HCT116 (cell line): ENCODE measurements at regions not wholly inside any gene's neighbourhood (a gene's known extent, or its start where the extent isn't known, plus 50 kb on each side); places are given as distances from the start of the nearest gene placed in this dataset.

Experiments used
- ATAC-seq: fragments of 200-7000 bp; cut with Tn5 transposase; 2 replicates; pipeline ENCODE4 v1.9.1; 2020; ENCODE audit warnings: mild to moderate bottlenecking, moderate library complexity
- BruUV-seq: library from RNA; stranded (reverse); fragments of 400-500 nt; replicated peaks from 2 replicates; lab custom pipeline; 2021; lab: Mats Ljungman, UMichigan
- CTCF ChIA-PET: fragments of 300-600 bp; sonication (Branson Sonifier 250); formaldehyde crosslinking; loops from one replicate; lab custom pipeline; 2021; ENCODE audit warnings: antibody characterized with exemption; lab: Charles Lee
- POLR2A ChIA-PET: fragments of 300-600, 350-600 bp; sonication (Branson Sonifier 250); formaldehyde crosslinking; loops from one replicate; lab custom pipeline; 2021; ENCODE audit warnings: antibody characterized with exemption; lab: Charles Lee
- RAD21 ChIA-PET, 2 experiments: fragments of 300-600 bp; sonication (Branson Sonifier 250); formaldehyde crosslinking; loops; one replicate each; lab custom pipeline; 2023; ENCODE audit warnings: low total read pairs in 2 of 2; ENCODE audit not compliant: uncharacterized antibody in 2 of 2, unreplicated experiment in 2 of 2, low non-redundant PET in 1 of 2; lab: Charles Lee
- DNase-seq: peaks from one replicate; pipeline ENCODE4 v3.0.0-alpha.2; 2010; ENCODE audit warnings: low read depth, low spot score
- H2AFZ ChIP-seq: fragments of 200-600 bp; shearing (Covaris generic), sonication (generic); 2 replicates; pipeline ENCODE4 v1.6.1; 2017; ENCODE audit warnings: low read depth, mixed run types, mixed read lengths, antibody characterized with exemption, low read length; ENCODE audit not compliant: poor library complexity, severe bottlenecking
- H3K27ac ChIP-seq: 2 replicates; pipeline ENCODE4 v1.5.1; 2012; ENCODE audit warnings: low read depth, low read length
- H3K27me3 ChIP-seq: fragments of 200-600 bp; sonication (generic); 2 replicates; pipeline ENCODE4 v1.6.1; 2016; ENCODE audit warnings: mixed run types, low read length, mixed read lengths; ENCODE audit not compliant: insufficient read depth
- H3K36me3 ChIP-seq, 2 experiments: fragments of 200-500 bp in 1 of 2; fragments of 200-600 bp in 1 of 2; sonication (Bioruptor generic) in 1 of 2; sonication (generic) in 1 of 2; 2 replicates each; pipeline versions ENCODE4 v1.5.1 to v1.6.1; 2014 to 2016; ENCODE audit warnings: low read length in 2 of 2, inconsistent platforms in 1 of 2, mixed read lengths in 1 of 2, mixed run types in 1 of 2; ENCODE audit not compliant: insufficient read depth in 2 of 2, control insufficient read depth in 1 of 2
- H3K4me1 ChIP-seq, 2 experiments: fragments of 200-600 bp in 1 of 2; sonication (generic) in 1 of 2; 2 replicates each; pipeline versions ENCODE4 v1.5.1 to v1.6.1; 2012 to 2017; ENCODE audit warnings: low read length in 2 of 2, inconsistent platforms in 1 of 2, mild to moderate bottlenecking in 1 of 2, mixed read lengths in 1 of 2, mixed run types in 1 of 2, moderate library complexity in 1 of 2; ENCODE audit not compliant: insufficient read depth in 2 of 2, control insufficient read depth in 1 of 2
- H3K4me2 ChIP-seq: fragments of 200-600 bp; sonication (generic); 2 replicates; pipeline ENCODE4 v1.6.1; 2017; ENCODE audit warnings: mixed run types, low read length, mixed read lengths
- H3K4me3 ChIP-seq, 2 experiments: fragments of 200-600 bp in 1 of 2; sonication (generic) in 1 of 2; replicated peaks in 1 of 2; 2 replicates each; pipeline ENCODE4 v1.5.1; 2011 to 2016; ENCODE audit warnings: low read length in 2 of 2, control low read depth in 1 of 2, low read depth in 1 of 2, mild to moderate bottlenecking in 1 of 2, mixed read lengths in 1 of 2, mixed run types in 1 of 2
- H3K79me2 ChIP-seq: fragments of 200-600 bp; sonication (generic); 2 replicates; pipeline ENCODE4 v1.6.1; 2017; ENCODE audit warnings: mild to moderate bottlenecking, mixed run types, low read length, moderate library complexity, mixed read lengths; ENCODE audit not compliant: insufficient read depth
- H3K9ac ChIP-seq: fragments of 200-600 bp; sonication (generic); 2 replicates; pipeline ENCODE4 v1.6.1; 2016; ENCODE audit warnings: low read length, mixed read lengths
- H3K9me2 ChIP-seq: fragments of 200-600 bp; sonication (generic), shearing (Covaris generic); 2 replicates; pipeline ENCODE4 v1.6.1; 2017; ENCODE audit warnings: mixed run types, mild to moderate bottlenecking, moderate library complexity; ENCODE audit not compliant: insufficient read depth
- H3K9me3 ChIP-seq, 2 experiments: fragments of 200-500 bp in 1 of 2; fragments of 200-600 bp in 1 of 2; sonication (Bioruptor generic) in 1 of 2; sonication (generic) in 1 of 2; 2 replicates each; pipeline ENCODE4 v1.6.1; 2014 to 2017; ENCODE audit warnings: low read length in 2 of 2, mixed read lengths in 2 of 2, inconsistent platforms in 1 of 2, low read depth in 1 of 2, mild to moderate bottlenecking in 1 of 2, mixed run types in 1 of 2, moderate library complexity in 1 of 2; ENCODE audit not compliant: control insufficient read depth in 1 of 2, insufficient read depth in 1 of 2
- H4K20me1 ChIP-seq: fragments of 200-600 bp; sonication (generic), shearing (Covaris generic); 2 replicates; pipeline ENCODE4 v1.6.1; 2017; ENCODE audit warnings: mixed run types, mild to moderate bottlenecking, moderate library complexity; ENCODE audit not compliant: insufficient read depth
- CBX3 ChIP-seq: IDR thresholded peaks from 2 replicates; pipeline ENCODE4 v1.6.1; 2012; ENCODE audit warnings: low read depth
- CEBPB ChIP-seq: IDR thresholded peaks from 2 replicates; pipeline ENCODE4 v1.6.1; 2012; ENCODE audit warnings: low read depth
- EGR1 ChIP-seq: IDR thresholded peaks from 2 replicates; pipeline ENCODE4 v1.6.1; 2012; ENCODE audit warnings: low read depth
- ELF1 ChIP-seq: IDR thresholded peaks from 2 replicates; pipeline ENCODE4 v1.6.1; 2012; ENCODE audit warnings: low read depth, borderline replicate concordance
- EZH2 ChIP-seq: fragments of 200-600 bp; sonication (generic); IDR thresholded peaks from 2 replicates; pipeline ENCODE4 v1.6.1; 2017; ENCODE audit warnings: antibody characterized with exemption, mixed run types
- FOSL1 ChIP-seq: IDR thresholded peaks from 2 replicates; pipeline ENCODE4 v1.6.1; 2012; ENCODE audit warnings: low read depth
- JUND ChIP-seq: IDR thresholded peaks from 2 replicates; pipeline ENCODE4 v1.6.1; 2012
- POLR2A ChIP-seq: IDR thresholded peaks from 2 replicates; pipeline ENCODE4 v1.7.0; 2011; ENCODE audit warnings: borderline replicate concordance; ENCODE audit not compliant: insufficient read depth, insufficient read length; ENCODE audit errors: extremely low read depth
- SRF ChIP-seq: IDR thresholded peaks from 2 replicates; pipeline ENCODE4 v1.6.1; 2012; ENCODE audit warnings: low read depth
- TCF7L2 ChIP-seq: IDR thresholded peaks from 2 replicates; pipeline ENCODE4 v1.7.0; 2011; ENCODE audit warnings: borderline replicate concordance, inconsistent platforms; ENCODE audit not compliant: insufficient read depth, insufficient read length; ENCODE audit errors: extremely low read depth
- YY1 ChIP-seq: IDR thresholded peaks from 2 replicates; pipeline ENCODE4 v1.6.1; 2011; ENCODE audit warnings: low read length, low read depth, moderate library complexity, mild to moderate bottlenecking; ENCODE audit not compliant: insufficient replicate concordance; ENCODE audit errors: extremely low read depth
- ZFX ChIP-seq: fragments of 450-650 bp; IDR thresholded peaks from 2 replicates; pipeline ENCODE4 v1.6.1; 2017
- ZNF274 ChIP-seq: fragments of 200-500 bp; sonication (Bioruptor generic); IDR thresholded peaks from 2 replicates; pipeline ENCODE4 v1.6.1; 2014; ENCODE audit warnings: mild to moderate bottlenecking, low read depth, low read length, inconsistent platforms
- intact Hi-C: fragments of 100-400 bp; cut with micrococcal nuclease; formaldehyde crosslinking; loops from 2 replicates; pipeline ENCODE4 v1.10.0; 2022
- TF ChIP-seq, protein P1 (sequence below): IDR thresholded peaks from 2 replicates; pipeline ENCODE4 v1.6.1; 2012
- TF ChIP-seq, protein P2 (sequence below): IDR thresholded peaks from 2 replicates; pipeline ENCODE4 v1.6.1; 2011; ENCODE audit warnings: mild to moderate bottlenecking, low read length, moderate library complexity; ENCODE audit not compliant: insufficient replicate concordance; ENCODE audit errors: extremely low read depth
- TF ChIP-seq, protein P3 (sequence below): IDR thresholded peaks from 2 replicates; pipeline ENCODE4 v1.6.1; 2012; ENCODE audit warnings: low read depth

GRCh38 chr4:123602007-123602406 is 205.4 kb downstream of the SPRY1 start:
- Histone ChIP-seq H4K20me1 (no peaks in the 10 kb centered on the region), H3K27me3 (no peaks in the 10 kb centered on the region), H3K9me2 (no peaks in the 10 kb centered on the region), H2AFZ (no peak overlapping the region), H3K27ac (no peak overlapping the region), H3K9me3 (no peaks in the 10 kb centered on the region), H3K36me3 (no peaks in the 10 kb centered on the region), H3K4me1 (no peaks in the 10 kb centered on the region), H3K4me3 (no peak overlapping the region), H3K4me2 (no peak overlapping the region), H3K79me2 (no peaks in the 10 kb centered on the region), H3K9ac (no peak overlapping the region)
- BruUV-seq, result no TSS peak
- intact Hi-C loops, result no loop called here
- ChIA-PET CTCF (no interaction called here), RAD21 (no interaction called here), POLR2A (no interaction called here)
- DNase-seq (no peak), ATAC-seq (no peak)
- TF ChIP-seq TCF7L2, result no peak
- TF ChIP-seq JUND, result no peak
- no peak for TF ChIP-seq EGR1
- TF ChIP-seq POLR2A, result no peak
- no peak for TF ChIP-seq SRF
- TF ChIP-seq FOSL1, result no peak
- TF ChIP-seq, protein P1, sequence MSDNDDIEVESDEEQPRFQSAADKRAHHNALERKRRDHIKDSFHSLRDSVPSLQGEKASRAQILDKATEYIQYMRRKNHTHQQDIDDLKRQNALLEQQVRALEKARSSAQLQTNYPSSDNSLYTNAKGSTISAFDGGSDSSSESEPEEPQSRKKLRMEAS, result no peak
- TF ChIP-seq, protein P2, sequence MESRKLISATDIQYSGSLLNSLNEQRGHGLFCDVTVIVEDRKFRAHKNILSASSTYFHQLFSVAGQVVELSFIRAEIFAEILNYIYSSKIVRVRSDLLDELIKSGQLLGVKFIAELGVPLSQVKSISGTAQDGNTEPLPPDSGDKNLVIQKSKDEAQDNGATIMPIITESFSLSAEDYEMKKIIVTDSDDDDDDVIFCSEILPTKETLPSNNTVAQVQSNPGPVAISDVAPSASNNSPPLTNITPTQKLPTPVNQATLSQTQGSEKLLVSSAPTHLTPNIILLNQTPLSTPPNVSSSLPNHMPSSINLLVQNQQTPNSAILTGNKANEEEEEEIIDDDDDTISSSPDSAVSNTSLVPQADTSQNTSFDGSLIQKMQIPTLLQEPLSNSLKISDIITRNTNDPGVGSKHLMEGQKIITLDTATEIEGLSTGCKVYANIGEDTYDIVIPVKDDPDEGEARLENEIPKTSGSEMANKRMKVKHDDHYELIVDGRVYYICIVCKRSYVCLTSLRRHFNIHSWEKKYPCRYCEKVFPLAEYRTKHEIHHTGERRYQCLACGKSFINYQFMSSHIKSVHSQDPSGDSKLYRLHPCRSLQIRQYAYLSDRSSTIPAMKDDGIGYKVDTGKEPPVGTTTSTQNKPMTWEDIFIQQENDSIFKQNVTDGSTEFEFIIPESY, result no peak
- TF ChIP-seq ZFX, result no peak
- no peak for TF ChIP-seq EZH2
- no peak for TF ChIP-seq CEBPB
- no peak for TF ChIP-seq ELF1
- TF ChIP-seq CBX3, result no peak
- no peak for TF ChIP-seq ZNF274
- TF ChIP-seq, protein P3, sequence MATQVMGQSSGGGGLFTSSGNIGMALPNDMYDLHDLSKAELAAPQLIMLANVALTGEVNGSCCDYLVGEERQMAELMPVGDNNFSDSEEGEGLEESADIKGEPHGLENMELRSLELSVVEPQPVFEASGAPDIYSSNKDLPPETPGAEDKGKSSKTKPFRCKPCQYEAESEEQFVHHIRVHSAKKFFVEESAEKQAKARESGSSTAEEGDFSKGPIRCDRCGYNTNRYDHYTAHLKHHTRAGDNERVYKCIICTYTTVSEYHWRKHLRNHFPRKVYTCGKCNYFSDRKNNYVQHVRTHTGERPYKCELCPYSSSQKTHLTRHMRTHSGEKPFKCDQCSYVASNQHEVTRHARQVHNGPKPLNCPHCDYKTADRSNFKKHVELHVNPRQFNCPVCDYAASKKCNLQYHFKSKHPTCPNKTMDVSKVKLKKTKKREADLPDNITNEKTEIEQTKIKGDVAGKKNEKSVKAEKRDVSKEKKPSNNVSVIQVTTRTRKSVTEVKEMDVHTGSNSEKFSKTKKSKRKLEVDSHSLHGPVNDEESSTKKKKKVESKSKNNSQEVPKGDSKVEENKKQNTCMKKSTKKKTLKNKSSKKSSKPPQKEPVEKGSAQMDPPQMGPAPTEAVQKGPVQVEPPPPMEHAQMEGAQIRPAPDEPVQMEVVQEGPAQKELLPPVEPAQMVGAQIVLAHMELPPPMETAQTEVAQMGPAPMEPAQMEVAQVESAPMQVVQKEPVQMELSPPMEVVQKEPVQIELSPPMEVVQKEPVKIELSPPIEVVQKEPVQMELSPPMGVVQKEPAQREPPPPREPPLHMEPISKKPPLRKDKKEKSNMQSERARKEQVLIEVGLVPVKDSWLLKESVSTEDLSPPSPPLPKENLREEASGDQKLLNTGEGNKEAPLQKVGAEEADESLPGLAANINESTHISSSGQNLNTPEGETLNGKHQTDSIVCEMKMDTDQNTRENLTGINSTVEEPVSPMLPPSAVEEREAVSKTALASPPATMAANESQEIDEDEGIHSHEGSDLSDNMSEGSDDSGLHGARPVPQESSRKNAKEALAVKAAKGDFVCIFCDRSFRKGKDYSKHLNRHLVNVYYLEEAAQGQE, result no peak
- TF ChIP-seq YY1, result no peak
